GM12878 (cell line): ENCODE measurements at regions not wholly inside any gene's neighbourhood (a gene's known extent, or its start where the extent isn't known, plus 50 kb on each side); places are given as distances from the start of the nearest gene placed in this dataset.

Experiments
- ATAC-seq: fragments of 200-7000 bp; cut with Tn5 transposase; 3 replicates; pipeline ENCODE4 v1.9.1; 2020; ENCODE audit warnings: mild to moderate bottlenecking, moderate library complexity
- BruUV-seq: library from RNA; stranded (reverse); fragments of 400-500 nt; replicated peaks from 2 replicates; lab custom pipeline; 2021; lab: Mats Ljungman, UMichigan
- CTCF ChIA-PET: fragments of 300-600 bp; sonication (Branson Sonifier 250); formaldehyde crosslinking; extraction: SDS; loops from one replicate; lab custom pipeline; 2021; ENCODE audit warnings: inconsistent platforms; lab: Yijun Ruan, JAX
- POLR2A ChIA-PET: fragments of 350-600 bp; formaldehyde crosslinking; extraction: SDS; loops from one replicate; lab custom pipeline; 2021; ENCODE audit warnings: inconsistent platforms; lab: Charles Lee
- RAD21 ChIA-PET: fragments of 300-600 bp; sonication (Branson Sonifier 250); formaldehyde crosslinking; loops from one replicate; lab custom pipeline; 2023; ENCODE audit warnings: antibody characterized with exemption; ENCODE audit not compliant: unreplicated experiment; lab: Charles Lee
- SMC1A ChIA-PET: fragments of 300-600 bp; sonication (Branson Sonifier 250); formaldehyde crosslinking; loops from one replicate; lab custom pipeline; 2023; ENCODE audit not compliant: unreplicated experiment, uncharacterized antibody; lab: Charles Lee
- DNase-seq: peaks from one replicate; pipeline ENCODE4 v3.0.0-alpha.2; 2011; ENCODE audit warnings: low read depth, low spot score
- FAIRE-seq: peaks from 3 replicates; lab custom pipeline; 2011; peaks lifted over from hg19 to GRCh38; lab: Jason Lieb, UNC
- H2AFZ ChIP-seq: 2 replicates; pipeline ENCODE4 v1.6.0; 2011; ENCODE audit warnings: low read depth, low read length, control low read depth; ENCODE audit not compliant: control insufficient read depth
- H3K27ac ChIP-seq: 2 replicates; pipeline ENCODE4 v1.5.1; 2011; ENCODE audit warnings: control low read depth; ENCODE audit not compliant: control insufficient read depth, insufficient read depth
- H3K27me3 ChIP-seq, 2 experiments: replicated peaks in 1 of 2; 2 replicates each; pipeline versions ENCODE4 v1.6.0 to v1.6.1; 2011; ENCODE audit warnings: low read length in 1 of 2; ENCODE audit not compliant: control insufficient read depth in 2 of 2, insufficient read depth in 2 of 2
- H3K36me3 ChIP-seq, 2 experiments: 2 replicates each; pipeline ENCODE4 v1.5.1; 2011; ENCODE audit warnings: low read length in 1 of 2; ENCODE audit not compliant: control insufficient read depth in 2 of 2, insufficient read depth in 2 of 2
- H3K4me1 ChIP-seq: 2 replicates; pipeline ENCODE4 v1.6.1; 2011; ENCODE audit warnings: mild to moderate bottlenecking, low read length, moderate library complexity, mixed read lengths; ENCODE audit not compliant: control insufficient read depth, insufficient read depth
- H3K4me2 ChIP-seq: 2 replicates; pipeline ENCODE4 v1.6.0; 2011; ENCODE audit warnings: control low read depth; ENCODE audit not compliant: control insufficient read depth, insufficient read depth
- H3K4me3 ChIP-seq: fragments of 200-600 bp; sonication (generic); 2 replicates; pipeline ENCODE4 v1.5.1; 2016
- H3K79me2 ChIP-seq: 2 replicates; pipeline ENCODE4 v1.6.0; 2011; ENCODE audit warnings: low read length; ENCODE audit not compliant: control insufficient read depth, insufficient read depth
- H3K9ac ChIP-seq: 2 replicates; pipeline ENCODE4 v1.8.0; 2011; ENCODE audit warnings: low read length, control low read depth, mixed read lengths; ENCODE audit not compliant: control insufficient read depth, insufficient read depth
- H3K9me3 ChIP-seq: replicated peaks from 3 replicates; pipeline ENCODE4 v1.5.1; 2011; ENCODE audit warnings: mild to moderate bottlenecking, low read length; ENCODE audit not compliant: control insufficient read depth, insufficient read depth
- H4K20me1 ChIP-seq: 2 replicates; pipeline ENCODE4 v1.6.0; 2011; ENCODE audit not compliant: control insufficient read depth, insufficient read depth
- BRCA1 ChIP-seq: IDR thresholded peaks from 2 replicates; pipeline ENCODE4 v1.6.1; 2011; ENCODE audit warnings: low read depth, low read length, improper control_type of control experiment
- ESRRA ChIP-seq: IDR thresholded peaks from 2 replicates; pipeline ENCODE4 v1.6.1; 2012; ENCODE audit warnings: mild to moderate bottlenecking, low read length, improper control_type of control experiment
- ETV6 ChIP-seq, 2 experiments: fragments of 450-650 bp in 1 of 2; IDR thresholded peaks in 1 of 2; conservative IDR thresholded peaks in 1 of 2; 2 replicates each; pipeline ENCODE4 v1.6.1; 2014; ENCODE audit warnings: antibody characterized with exemption in 1 of 2, borderline replicate concordance in 1 of 2, low read depth in 1 of 2, mild to moderate bottlenecking in 1 of 2, moderate library complexity in 1 of 2
- NFYB ChIP-seq: IDR thresholded peaks from 2 replicates; pipeline ENCODE4 v1.6.1; 2011; ENCODE audit warnings: low read depth, mild to moderate bottlenecking, low read length, improper control_type of control experiment, moderate library complexity; ENCODE audit not compliant: insufficient read depth
- PML ChIP-seq: IDR thresholded peaks from 2 replicates; pipeline ENCODE4 v1.6.1; 2012; ENCODE audit warnings: low read length, inconsistent platforms
- RELA ChIP-seq: fragments of 450-650 bp; IDR thresholded peaks from 2 replicates; pipeline ENCODE4 v1.8.0; 2014; ENCODE audit warnings: borderline replicate concordance; ENCODE audit not compliant: partially characterized antibody
- ZNF384 ChIP-seq: IDR thresholded peaks from 2 replicates; pipeline ENCODE4 v1.6.1; 2012; ENCODE audit warnings: low read depth, mild to moderate bottlenecking, low read length, improper control_type of control experiment, borderline replicate concordance
- ZNF622 ChIP-seq: fragments of 450-650 bp; IDR thresholded peaks from 2 replicates; pipeline ENCODE4 v1.6.1; 2017; ENCODE audit warnings: mild to moderate bottlenecking, inconsistent platforms
- WGBS: methylation state at CpG from one replicate; pipeline ENCODE4 v1.1.6; 2016; ENCODE audit warnings: low lambda C conversion rate; ENCODE audit not compliant: insufficient replicate concordance, insufficient coverage; ENCODE audit errors: missing lambda C conversion rate; 5-methylcytosine and 5-hydroxymethylcytosine counted together
- in situ Hi-C: fragments of 300-500 bp; cut with MboI; formaldehyde crosslinking; loops from 9 replicates; pipeline ENCODE4 v1.14.3; 2018; ENCODE audit warnings: mixed read lengths
- intact Hi-C: fragments of 100-400 bp; cut with micrococcal nuclease; formaldehyde crosslinking; loops from one replicate; pipeline ENCODE4 v1.14.2; 2022; ENCODE audit not compliant: unreplicated experiment
- TF ChIP-seq, protein P1 (sequence below): IDR thresholded peaks from 2 replicates; pipeline ENCODE4 v1.6.1; 2012; ENCODE audit warnings: low read length, inconsistent platforms
- TF ChIP-seq, protein P2 (sequence below): fragments of 450-650 bp; IDR thresholded peaks from 2 replicates; pipeline ENCODE4 v1.6.1; 2018; ENCODE audit warnings: borderline replicate concordance, mild to moderate bottlenecking; ENCODE audit not compliant: partially characterized antibody
- TF ChIP-seq, protein P3 (sequence below): IDR thresholded peaks from 2 replicates; pipeline ENCODE4 v1.6.1; 2011; ENCODE audit warnings: borderline replicate concordance, low read depth, mild to moderate bottlenecking, moderate library complexity, low read length; ENCODE audit not compliant: insufficient read depth, poor library complexity, severe bottlenecking
- TF ChIP-seq, protein P4 (sequence below): IDR thresholded peaks from 2 replicates; pipeline ENCODE4 v1.6.1; 2012; ENCODE audit warnings: mild to moderate bottlenecking, low read depth, low read length

DNA sequence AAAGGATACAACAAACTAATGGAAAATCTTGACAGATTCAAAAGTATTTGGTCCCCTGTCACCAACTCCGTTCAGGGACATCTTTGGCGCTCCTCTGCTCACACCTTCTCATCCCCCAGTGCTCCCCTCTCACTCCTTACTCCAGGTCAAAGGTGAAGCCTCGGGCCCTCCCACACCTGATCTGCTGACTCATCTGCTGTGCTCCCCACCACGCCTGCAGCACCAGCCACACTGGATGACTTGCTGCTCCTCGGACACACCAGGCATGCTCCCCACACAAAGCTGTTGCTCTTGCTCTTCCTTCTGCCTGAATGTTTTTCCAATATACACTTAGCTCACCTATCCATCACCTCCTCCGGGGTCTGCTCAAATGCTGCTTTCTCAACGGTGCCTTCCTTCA, 123.4 kb downstream of the ESM1 start (continued):
- TF ChIP-seq ZNF622 = no peak
- TF ChIP-seq BRCA1 = no peak

DNA sequence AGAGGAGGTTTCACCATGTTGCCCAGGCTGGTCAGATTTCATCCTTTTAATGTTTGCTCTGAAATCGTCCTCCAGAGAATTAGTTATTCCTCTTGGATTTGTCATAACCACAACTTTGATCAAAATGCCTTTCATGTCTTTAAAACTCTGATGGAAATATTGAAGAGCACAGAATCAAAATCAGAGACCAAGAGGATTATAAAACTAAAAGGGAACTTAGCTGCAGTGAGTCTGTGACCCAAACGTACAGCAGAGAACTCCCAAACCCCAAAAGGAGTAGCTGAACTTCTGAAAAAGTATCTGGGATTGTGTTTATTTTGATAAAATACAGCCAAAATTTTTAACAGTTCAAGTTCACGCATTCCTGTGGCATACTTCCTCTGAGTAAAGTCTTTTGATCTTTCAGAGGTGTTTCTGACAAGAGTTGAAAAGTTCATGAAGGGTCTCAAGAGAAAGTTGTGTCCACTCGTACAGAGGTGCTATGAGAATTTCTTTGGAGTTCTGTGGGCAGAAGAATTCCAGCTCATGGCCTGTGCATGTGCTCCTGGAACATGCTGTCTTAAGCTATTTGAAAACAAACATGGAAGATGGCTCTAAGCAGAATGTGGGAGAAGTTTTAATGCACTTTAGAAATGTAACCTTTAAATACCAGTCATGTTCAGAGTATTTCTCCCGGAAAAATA, 124.0 kb downstream of the ESM1 start:
- intact Hi-C loops = loop anchor here (10.0 kb wide), 1 partner anchor 617 kb away; no protein-coding TSS in a partner anchor
- peaks cover 7% of the 10 kb centered on the region; the same call in 2 of the 3 replicates for H3K9me3 ChIP-seq
- no peak overlapping the region for H3K4me3 ChIP-seq
- WGBS = 13% methylated on average over 5 of the region's 5 CpGs
- SMC1A ChIA-PET = no interaction called here
- DNase-seq (no peak), FAIRE-seq (no peak), ATAC-seq (no peak)
- no peaks in the 10 kb centered on the region for H4K20me1 ChIP-seq
- no peaks in the 10 kb centered on the region for H3K79me2 ChIP-seq
- no peak overlapping the region for H2AFZ ChIP-seq
- H3K36me3 ChIP-seq = no peaks in the 10 kb centered on the region
- H3K27ac ChIP-seq = no peak overlapping the region
- RAD21 ChIA-PET = no interaction called here
- no TSS peak for BruUV-seq
- POLR2A ChIA-PET = no interaction called here
- no peak overlapping the region for H3K4me2 ChIP-seq
- CTCF ChIA-PET = interaction anchor here (0.6 kb wide), 1 partner anchor 1883 kb away, joined by 3 read pairs; no protein-coding TSS in a partner anchor
- in situ Hi-C loops = no loop called here
- no peaks in the 10 kb centered on the region for H3K4me1 ChIP-seq
- H3K9ac ChIP-seq = no peak overlapping the region
- H3K27me3 ChIP-seq = peaks cover 0 to 2% of the 10 kb centered on the region in 2 experiments; a peak in 1 of 4 replicates
- TF ChIP-seq NFYB (no peak), ZNF384 (no peak), RELA (no peak), ETV6 (conservative IDR thresholded peaks at IDR 0.05 in 1 of 2, IDR thresholded peaks at IDR 0.05 in 1 of 2; ENCODE audit: borderline replicate concordance in 1 of 2, low read depth in 1 of 2) (no peak), ESRRA (no peak), PML (no peak)
- TF ChIP-seq, protein P1, sequence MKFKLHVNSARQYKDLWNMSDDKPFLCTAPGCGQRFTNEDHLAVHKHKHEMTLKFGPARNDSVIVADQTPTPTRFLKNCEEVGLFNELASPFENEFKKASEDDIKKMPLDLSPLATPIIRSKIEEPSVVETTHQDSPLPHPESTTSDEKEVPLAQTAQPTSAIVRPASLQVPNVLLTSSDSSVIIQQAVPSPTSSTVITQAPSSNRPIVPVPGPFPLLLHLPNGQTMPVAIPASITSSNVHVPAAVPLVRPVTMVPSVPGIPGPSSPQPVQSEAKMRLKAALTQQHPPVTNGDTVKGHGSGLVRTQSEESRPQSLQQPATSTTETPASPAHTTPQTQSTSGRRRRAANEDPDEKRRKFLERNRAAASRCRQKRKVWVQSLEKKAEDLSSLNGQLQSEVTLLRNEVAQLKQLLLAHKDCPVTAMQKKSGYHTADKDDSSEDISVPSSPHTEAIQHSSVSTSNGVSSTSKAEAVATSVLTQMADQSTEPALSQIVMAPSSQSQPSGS = no peak
- TF ChIP-seq, protein P2, sequence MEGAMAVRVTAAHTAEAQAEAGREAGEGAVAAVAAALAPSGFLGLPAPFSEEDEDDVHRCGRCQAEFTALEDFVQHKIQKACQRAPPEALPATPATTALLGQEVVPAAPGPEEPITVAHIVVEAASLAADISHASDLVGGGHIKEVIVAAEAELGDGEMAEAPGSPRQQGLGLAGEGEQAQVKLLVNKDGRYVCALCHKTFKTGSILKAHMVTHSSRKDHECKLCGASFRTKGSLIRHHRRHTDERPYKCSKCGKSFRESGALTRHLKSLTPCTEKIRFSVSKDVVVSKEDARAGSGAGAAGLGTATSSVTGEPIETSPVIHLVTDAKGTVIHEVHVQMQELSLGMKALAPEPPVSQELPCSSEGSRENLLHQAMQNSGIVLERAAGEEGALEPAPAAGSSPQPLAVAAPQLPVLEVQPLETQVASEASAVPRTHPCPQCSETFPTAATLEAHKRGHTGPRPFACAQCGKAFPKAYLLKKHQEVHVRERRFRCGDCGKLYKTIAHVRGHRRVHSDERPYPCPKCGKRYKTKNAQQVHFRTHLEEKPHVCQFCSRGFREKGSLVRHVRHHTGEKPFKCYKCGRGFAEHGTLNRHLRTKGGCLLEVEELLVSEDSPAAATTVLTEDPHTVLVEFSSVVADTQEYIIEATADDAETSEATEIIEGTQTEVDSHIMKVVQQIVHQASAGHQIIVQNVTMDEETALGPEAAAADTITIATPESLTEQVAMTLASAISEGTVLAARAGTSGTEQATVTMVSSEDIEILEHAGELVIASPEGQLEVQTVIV = no peak
- TF ChIP-seq, protein P3, sequence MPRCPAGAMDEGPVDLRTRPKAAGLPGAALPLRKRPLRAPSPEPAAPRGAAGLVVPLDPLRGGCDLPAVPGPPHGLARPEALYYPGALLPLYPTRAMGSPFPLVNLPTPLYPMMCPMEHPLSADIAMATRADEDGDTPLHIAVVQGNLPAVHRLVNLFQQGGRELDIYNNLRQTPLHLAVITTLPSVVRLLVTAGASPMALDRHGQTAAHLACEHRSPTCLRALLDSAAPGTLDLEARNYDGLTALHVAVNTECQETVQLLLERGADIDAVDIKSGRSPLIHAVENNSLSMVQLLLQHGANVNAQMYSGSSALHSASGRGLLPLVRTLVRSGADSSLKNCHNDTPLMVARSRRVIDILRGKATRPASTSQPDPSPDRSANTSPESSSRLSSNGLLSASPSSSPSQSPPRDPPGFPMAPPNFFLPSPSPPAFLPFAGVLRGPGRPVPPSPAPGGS = no peak
- TF ChIP-seq, protein P4, sequence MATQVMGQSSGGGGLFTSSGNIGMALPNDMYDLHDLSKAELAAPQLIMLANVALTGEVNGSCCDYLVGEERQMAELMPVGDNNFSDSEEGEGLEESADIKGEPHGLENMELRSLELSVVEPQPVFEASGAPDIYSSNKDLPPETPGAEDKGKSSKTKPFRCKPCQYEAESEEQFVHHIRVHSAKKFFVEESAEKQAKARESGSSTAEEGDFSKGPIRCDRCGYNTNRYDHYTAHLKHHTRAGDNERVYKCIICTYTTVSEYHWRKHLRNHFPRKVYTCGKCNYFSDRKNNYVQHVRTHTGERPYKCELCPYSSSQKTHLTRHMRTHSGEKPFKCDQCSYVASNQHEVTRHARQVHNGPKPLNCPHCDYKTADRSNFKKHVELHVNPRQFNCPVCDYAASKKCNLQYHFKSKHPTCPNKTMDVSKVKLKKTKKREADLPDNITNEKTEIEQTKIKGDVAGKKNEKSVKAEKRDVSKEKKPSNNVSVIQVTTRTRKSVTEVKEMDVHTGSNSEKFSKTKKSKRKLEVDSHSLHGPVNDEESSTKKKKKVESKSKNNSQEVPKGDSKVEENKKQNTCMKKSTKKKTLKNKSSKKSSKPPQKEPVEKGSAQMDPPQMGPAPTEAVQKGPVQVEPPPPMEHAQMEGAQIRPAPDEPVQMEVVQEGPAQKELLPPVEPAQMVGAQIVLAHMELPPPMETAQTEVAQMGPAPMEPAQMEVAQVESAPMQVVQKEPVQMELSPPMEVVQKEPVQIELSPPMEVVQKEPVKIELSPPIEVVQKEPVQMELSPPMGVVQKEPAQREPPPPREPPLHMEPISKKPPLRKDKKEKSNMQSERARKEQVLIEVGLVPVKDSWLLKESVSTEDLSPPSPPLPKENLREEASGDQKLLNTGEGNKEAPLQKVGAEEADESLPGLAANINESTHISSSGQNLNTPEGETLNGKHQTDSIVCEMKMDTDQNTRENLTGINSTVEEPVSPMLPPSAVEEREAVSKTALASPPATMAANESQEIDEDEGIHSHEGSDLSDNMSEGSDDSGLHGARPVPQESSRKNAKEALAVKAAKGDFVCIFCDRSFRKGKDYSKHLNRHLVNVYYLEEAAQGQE = no peak
